GM12872 (cell line): ENCODE measurements at regions not wholly inside any gene's neighbourhood (a gene's known extent, or its start where the extent isn't known, plus 50 kb on each side); places are given as distances from the start of the nearest gene placed in this dataset.

Source experiments
- CTCF ChIP-seq: IDR thresholded peaks from 3 replicates; pipeline ENCODE4 v1.5.1; 2011; ENCODE audit warnings: low read depth, mild to moderate bottlenecking, low read length, moderate library complexity; ENCODE audit not compliant: insufficient read depth

GRCh38 chr5:99995407-99995806 is 539.8 kb upstream of the FAM174A start:
- no peak for TF ChIP-seq CTCF

- TF ChIP-seq CTCF, result no peak
These were observed 561.4 kb upstream of the FAM174A start for GRCh38 chr5:99973779-99974178.

DNA sequence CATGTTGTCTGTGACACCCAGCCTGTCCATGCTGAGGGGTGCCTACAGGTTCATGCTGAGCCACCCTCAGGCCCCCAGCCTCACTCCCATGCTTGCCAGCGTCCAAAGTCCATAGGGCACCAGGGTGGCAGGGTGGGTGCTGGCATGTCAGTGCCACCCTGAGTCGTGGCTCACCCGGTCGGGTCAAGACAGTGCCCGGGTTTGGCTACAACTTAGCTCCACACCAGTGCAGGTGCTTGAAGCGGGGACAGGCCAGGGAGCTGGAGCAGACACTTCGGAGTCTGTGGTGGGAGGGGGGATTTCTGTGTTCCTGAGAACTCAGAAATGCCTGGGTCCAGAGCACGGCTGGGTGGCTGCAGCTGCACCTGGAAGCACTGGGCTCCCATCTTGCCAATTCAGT is 579.2 kb upstream of the FAM174A start:
- TF ChIP-seq CTCF, result no peak

DNA sequence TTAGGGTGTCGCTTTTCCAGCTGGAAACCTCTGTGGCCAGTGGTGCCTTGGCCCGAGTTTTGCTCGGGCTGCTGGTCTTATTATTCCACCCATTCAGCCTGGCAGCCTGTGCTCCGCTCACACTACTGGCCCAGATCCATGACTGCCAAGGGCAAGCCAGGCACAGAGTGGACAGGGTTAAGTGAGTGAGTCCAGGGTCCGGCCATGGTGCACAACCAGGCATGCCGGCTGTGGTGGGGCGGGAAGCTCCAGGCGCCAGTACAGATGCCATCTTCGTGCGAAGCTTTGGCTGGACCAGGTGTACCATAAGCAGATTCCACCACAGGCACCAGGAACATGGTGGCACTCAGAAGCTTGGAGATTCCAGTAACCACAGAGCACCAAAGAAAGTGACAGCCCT is 580.2 kb upstream of the FAM174A start:
- TF ChIP-seq CTCF, result no peak

GRCh38 chr5:99949969-99950524 is 585.1 kb upstream of the FAM174A start:
- no peak for TF ChIP-seq CTCF

- TF ChIP-seq CTCF, result no peak
These were observed 585.8 kb upstream of the FAM174A start for GRCh38 chr5:99949361-99949760.

DNA sequence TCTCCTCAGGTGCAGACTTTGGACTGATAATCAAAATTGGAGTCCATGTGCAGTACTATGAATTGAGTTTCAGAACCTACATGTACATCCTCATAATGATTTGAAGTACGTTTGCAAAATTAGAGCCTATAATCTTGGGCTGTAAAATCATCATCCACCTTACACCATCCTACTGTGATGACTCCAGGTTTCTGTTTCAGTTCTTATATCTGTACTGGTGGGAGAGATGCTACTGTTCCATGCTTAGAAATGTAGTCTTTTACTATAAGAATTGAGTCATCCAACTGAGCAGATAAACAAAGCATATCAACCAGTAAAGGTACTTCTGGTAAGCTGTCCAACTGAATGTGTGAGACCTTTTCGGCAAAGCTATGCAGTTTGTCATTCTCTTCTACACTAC is 586.3 kb upstream of the FAM174A start:
- no peak for TF ChIP-seq CTCF
